ENCODE measurements at regions not wholly inside any gene's neighbourhood (a gene's known extent, or its start where the extent isn't known, plus 50 kb on each side); places are given as distances from the start of the nearest gene placed in this dataset.

DNA sequence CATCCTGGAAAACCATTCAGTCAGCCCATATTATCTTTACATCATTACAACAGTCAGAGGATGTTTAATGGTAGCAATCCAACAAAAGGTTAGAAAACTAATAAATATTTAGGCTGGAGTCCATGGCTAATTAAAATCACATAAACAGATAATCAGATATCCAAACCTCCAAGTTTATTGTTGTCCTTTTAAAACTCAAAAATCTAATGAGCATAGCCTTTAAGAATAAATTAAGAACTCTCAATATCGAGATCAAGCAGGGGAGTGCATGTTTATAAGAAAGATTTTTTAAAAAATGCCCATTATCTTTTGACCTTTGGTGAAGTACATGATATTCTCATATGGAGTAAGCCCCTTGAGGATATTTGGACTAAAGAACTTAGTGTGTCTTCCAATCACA, 842.9 kb upstream of the SEMA6A start:
- H3K4ac ChIP-seq (ENCODE audit: low read depth, low read length): no peak overlapping the region
- H3K23ac ChIP-seq (ENCODE audit: insufficient read length, low read depth, low read length): no peak overlapping the region
- H3K9me3 Mint-ChIP-seq: peaks cover 5 to 9% of the 10 kb centered on the region in 2 experiments; a peak in 4 of 5 replicates
- H3K9ac ChIP-seq (ENCODE audit: extremely low read depth, insufficient read length, low read length): no peak overlapping the region
- no CpG with 5 or more reads among the region's 1 CpG for WGBS (ENCODE audit: extremely low coverage, insufficient read length, low lambda C conversion rate)
- no peak overlapping the region for H3K18ac ChIP-seq (ENCODE audit: insufficient read length, low read depth, low read length)
- no peak overlapping the region for H2BK20ac ChIP-seq (ENCODE audit: low read depth, low read length, poor library complexity, severe bottlenecking)
- no peak overlapping the region for H3T11ph ChIP-seq (ENCODE audit: low read length)
- no peak overlapping the region for H3K27ac Mint-ChIP-seq
- H3K14ac ChIP-seq (ENCODE audit: insufficient read depth, low read length): no peak overlapping the region
- H2BK12ac ChIP-seq (ENCODE audit: insufficient read length, low read depth, low read length): no peak overlapping the region
- H2BK5ac ChIP-seq (ENCODE audit: insufficient read length, low read length): no peak overlapping the region
- no peak overlapping the region for H2AFZ ChIP-seq (ENCODE audit: low read length)
- H2AK5ac ChIP-seq (ENCODE audit: insufficient read length, low read length): no peak overlapping the region
- H3K27me3 ChIP-seq (ENCODE audit: insufficient read depth, low read length): no peaks in the 10 kb centered on the region
- no peak overlapping the region for H4K91ac ChIP-seq (ENCODE audit: insufficient read length, low read depth, low read length)
- no peak overlapping the region for H3K56ac ChIP-seq (ENCODE audit: insufficient read length, low read depth, low read length)
- no peak overlapping the region for H2BK120ac ChIP-seq (ENCODE audit: low read depth, low read length, poor library complexity, severe bottlenecking)
- TF ChIP-seq, protein P1, sequence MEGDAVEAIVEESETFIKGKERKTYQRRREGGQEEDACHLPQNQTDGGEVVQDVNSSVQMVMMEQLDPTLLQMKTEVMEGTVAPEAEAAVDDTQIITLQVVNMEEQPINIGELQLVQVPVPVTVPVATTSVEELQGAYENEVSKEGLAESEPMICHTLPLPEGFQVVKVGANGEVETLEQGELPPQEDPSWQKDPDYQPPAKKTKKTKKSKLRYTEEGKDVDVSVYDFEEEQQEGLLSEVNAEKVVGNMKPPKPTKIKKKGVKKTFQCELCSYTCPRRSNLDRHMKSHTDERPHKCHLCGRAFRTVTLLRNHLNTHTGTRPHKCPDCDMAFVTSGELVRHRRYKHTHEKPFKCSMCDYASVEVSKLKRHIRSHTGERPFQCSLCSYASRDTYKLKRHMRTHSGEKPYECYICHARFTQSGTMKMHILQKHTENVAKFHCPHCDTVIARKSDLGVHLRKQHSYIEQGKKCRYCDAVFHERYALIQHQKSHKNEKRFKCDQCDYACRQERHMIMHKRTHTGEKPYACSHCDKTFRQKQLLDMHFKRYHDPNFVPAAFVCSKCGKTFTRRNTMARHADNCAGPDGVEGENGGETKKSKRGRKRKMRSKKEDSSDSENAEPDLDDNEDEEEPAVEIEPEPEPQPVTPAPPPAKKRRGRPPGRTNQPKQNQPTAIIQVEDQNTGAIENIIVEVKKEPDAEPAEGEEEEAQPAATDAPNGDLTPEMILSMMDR (conservative IDR thresholded peaks at IDR 0.05): no peak
- no peaks in the 10 kb centered on the region for H3K23me2 ChIP-seq (ENCODE audit: insufficient read length, low read depth, low read length, poor library complexity, severe bottlenecking)
- H3K4me1 Mint-ChIP-seq: no peaks in the 10 kb centered on the region
- no peak overlapping the region for H3K4me3 Mint-ChIP-seq
- H4K8ac ChIP-seq (replicated peaks; ENCODE audit: insufficient read length, low read depth, low read length): no peak overlapping the region
- no peaks in the 10 kb centered on the region for H3K4me1 ChIP-seq (ENCODE audit: insufficient read depth, low read length)
- H3K79me2 ChIP-seq (ENCODE audit: insufficient read depth, low read length): no peaks in the 10 kb centered on the region
- DNase-seq: no peak
- H3K27me3 Mint-ChIP-seq (ENCODE audit: low read depth): no peaks in the 10 kb centered on the region
- no peak overlapping the region for H4K5ac ChIP-seq (ENCODE audit: insufficient read length, low read depth, low read length)
- no peak overlapping the region for H2BK15ac ChIP-seq (ENCODE audit: low read depth, low read length)
- peaks cover 0 to 7% (median 5%) of the 10 kb centered on the region in 3 experiments; a peak in 4 of 7 replicates for H3K36me3 Mint-ChIP-seq (ENCODE audit: insufficient read depth in 1 of 3, low read depth in 3 of 3)
- H3K4me2 ChIP-seq (ENCODE audit: insufficient read depth, insufficient read length, low read length): no peak overlapping the region
- no peak overlapping the region for H3K27ac ChIP-seq (ENCODE audit: insufficient read length, low read depth, low read length)
- no peaks in the 10 kb centered on the region for H3K9me3 ChIP-seq (ENCODE audit: control insufficient read depth, low read depth, low read length)
- H3K79me1 ChIP-seq (ENCODE audit: insufficient read depth, low read depth, low read length, poor library complexity, severe bottlenecking): no peaks in the 10 kb centered on the region
- H4K20me1 ChIP-seq (ENCODE audit: control insufficient read depth, insufficient read depth, insufficient read length): no peaks in the 10 kb centered on the region
